HG03575 (cell line): ENCODE measurements at regions not wholly inside any gene's neighbourhood (a gene's known extent, or its start where the extent isn't known, plus 50 kb on each side); places are given as distances from the start of the nearest gene placed in this dataset.

Source experiments
- ATAC-seq: cut with Tn5 transposase; IDR thresholded peaks from one replicate; pipeline ENCODE4 v1.9.1; 2021; ENCODE audit not compliant: unreplicated experiment, insufficient number of reproducible peaks, low FRiP score; ENCODE audit errors: extremely low read depth

DNA sequence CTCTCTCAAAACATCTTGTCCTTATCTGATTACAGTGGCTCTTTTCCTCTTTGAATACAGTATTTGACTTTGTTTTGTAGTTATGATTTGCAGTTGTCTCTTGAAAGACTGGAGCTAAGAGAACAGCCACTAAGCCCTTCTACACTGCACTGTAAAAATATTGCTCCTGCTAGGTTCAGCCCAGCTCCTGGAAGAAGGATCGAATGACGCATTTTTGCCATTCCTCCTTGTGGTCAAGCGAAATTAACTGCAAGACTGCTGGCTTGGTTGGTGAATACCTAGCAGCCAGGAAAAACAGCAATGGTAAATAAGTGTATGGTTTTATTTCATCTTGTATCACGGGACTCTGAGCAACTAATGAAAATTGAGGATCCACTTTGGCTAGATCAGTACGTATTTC lies 407.8 kb upstream of the CDH2 start:
- no peak for ATAC-seq

DNA sequence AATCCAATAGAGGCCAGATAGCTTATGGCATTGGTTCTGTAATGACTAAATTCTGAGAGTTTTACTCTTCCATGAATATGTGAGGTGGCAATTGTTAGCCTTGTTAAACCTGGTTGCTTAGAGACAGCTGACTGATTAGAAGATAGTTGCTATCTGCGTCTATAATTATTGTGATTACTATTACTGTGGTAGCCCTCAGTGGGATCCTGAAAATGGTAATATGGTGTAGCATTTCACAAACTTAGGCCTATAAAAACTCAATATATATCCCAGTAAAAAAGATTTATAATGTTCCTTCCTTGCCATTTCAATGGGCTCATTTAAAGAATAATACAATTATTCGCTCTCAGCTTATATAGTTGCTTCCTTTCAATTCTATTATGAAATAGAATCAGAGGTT lies 405.8 kb upstream of the CDH2 start:
- ATAC-seq = no peak

DNA sequence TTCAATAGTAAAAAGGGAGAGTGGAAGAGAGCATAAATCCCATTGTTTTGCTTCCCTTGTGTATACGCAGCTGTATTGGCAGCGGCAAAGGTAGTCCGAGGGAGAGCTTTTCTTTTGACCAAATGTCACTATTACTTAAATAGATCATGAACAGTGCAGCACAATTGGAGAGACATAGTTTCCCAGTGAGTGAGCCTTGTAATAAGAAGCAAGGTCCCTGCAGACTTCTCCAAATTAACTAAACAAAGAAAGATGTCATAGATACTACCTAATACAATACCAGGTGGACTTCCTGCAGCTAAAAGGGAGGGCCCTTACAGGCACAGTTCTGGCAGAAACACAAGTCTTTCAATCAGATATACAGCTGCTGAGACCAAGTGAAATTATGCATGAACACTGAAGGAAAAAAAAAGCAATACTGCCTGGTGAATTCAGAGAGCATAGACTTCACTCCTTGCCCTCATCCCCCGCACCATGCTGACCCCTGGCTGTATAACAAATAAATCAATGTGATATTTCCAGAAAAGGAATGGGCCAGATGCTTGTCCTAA lies 404.7 kb upstream of the CDH2 start:
- no peak for ATAC-seq

DNA sequence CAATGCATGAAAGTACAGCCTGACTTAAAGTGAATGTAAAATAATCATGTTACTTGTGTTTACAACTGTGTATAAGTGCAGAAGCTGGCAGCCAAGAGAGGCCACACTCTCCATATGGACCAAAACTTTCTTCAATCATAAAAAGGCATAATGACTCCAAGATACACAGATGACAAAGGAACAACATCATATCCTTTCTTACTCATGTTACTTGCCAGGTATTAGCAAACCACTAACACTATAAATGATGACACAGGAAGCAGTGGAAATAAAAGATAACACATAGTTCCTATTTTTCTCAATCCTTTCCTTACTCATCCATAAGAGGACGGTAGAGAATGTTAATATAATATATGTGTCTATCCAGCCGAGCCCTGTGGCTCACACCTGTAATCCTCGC lies 400.0 kb upstream of the CDH2 start:
- no peak for ATAC-seq

DNA sequence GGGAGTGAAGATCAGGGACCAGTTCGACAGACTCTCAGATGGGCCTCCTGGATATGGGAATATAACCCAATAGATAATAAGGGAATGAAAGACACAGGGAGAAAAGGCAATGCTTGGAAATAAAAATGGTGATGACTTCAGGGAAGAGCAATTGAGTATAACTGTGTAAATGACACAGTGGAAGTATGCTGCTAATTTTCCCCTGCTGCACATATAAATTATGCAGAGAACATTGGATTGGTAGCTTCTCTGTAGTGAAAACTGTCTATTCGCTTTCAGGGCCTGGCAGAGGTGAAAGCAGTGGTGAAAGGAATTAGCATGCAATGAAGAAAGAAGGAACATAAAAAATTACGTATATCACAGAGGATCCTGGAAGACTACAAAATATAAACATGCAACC lies 398.2 kb upstream of the CDH2 start:
- no peak for ATAC-seq

DNA sequence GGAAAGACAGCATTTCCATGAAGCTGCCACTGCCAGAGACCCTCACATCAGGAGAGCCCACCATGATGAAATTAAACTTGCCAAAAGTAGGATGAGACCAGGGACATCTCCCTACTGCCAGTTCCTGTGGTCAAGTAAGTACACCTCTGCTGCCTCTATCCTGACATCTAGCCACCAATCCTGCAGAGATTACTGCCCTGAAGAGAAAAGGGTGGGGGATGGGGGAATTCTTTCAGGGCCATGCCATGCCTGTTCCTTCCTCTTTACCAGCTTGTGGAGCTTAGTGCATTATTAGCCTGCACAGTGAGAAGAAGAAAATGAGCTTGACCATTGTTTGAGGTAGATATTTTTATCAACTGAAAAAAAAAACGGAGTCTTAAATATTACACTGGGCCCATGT lies 397.2 kb upstream of the CDH2 start:
- ATAC-seq = no peak

DNA sequence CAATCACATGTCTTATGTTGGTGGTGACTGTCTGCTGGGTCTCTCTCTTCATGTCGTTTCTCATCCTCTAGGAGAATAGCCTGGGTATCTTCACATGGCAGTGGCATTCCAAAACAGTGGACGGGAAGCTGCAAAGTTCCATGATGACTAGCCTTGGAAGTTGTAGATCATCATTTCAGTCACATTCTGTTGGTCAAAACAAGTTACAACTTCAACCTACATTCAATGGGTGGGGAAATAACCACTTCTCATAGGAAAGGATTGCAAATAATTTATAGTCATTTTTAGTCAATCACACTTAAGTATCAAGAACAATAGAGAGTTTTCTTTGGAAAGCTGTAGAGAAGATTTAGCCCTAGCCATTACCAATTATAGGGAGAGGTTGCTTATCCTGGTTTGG lies 395.0 kb upstream of the CDH2 start:
- ATAC-seq = no peak

DNA sequence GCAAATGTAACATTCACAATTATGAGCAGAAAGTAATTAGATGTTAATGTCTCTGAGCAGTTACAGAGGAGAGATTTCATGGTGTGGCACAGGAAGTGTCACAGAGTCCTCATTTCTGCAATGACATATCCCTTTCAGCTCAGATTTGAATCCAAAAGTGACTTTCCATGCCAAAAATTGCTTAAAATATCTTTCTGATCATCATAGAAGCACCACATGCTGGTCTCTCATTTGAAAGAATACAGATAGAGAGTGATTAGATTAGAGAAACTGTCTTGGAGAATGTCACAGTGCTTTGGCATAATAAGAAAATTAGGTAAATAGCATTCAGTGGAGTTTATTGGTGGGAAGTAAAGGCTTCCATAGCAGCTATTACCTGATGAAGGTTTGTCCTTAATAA lies 383.4 kb upstream of the CDH2 start:
- no peak for ATAC-seq

DNA sequence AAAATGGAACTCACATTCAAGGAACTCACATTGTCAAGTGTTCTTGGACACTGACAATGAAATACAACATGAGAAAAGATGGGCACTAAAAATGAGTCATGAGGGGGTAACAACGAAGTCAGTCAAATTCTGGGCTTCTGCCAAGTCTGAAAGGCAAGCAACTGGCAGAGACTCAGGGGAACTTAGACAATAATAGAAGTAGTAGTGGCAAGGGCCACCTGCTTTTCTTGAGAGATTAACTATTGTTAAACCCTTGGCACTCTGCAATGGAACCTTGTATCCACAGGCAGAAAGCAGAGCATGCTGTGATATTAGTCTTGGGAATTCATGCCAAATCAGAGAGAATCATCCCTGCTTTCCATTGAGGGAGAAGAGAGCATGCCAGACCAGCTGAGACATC lies 382.6 kb upstream of the CDH2 start:
- no peak for ATAC-seq

DNA sequence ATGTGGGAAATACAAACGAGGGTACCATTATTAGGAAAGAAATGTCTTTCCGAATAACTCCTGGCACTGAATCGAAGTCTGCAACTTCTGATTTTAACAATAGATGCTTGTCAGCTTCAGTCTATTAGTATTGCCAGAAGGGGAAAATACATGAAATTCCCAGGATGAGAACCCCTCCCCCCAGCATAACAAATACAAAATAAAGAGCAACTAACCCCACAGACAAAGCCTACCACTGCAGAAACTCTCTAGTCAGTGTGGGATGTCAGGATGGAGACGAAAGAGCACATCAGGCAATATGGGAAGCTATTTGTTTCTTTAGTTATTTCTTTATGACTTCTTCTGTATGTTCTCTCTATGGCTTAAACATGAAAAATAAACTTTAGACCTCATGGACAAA lies 365.0 kb upstream of the CDH2 start:
- no peak for ATAC-seq

DNA sequence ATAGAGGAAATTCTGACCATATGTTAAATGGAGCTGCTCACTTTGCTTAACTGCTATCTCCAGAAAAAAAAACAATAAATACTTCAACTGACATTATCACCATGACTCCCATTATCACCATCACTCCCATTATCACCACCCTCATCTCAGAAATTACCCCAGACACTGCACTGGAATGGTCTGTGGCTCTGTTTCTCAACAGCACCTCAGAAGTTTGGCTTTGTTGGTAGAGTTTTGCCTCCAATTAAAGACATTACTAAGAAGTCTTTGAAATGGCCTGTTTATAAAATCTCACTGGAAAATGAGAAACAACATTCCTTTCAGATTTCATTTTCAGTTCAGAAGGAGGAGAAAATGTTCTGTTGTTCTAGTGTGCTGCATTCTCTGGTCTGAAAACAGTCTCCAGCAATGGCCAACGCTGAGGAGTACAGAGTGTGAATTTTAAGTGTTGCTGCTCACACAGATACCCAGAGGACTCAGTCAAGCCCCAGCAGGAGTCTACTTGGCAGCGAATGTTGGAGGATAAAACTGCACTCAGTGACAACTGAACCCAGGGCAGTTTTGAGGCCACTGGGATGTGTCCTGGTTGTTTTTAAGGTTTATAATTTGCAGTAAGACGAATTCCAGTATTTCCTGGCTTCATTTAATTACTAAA lies 364.5 kb upstream of the CDH2 start:
- ATAC-seq = no peak

DNA sequence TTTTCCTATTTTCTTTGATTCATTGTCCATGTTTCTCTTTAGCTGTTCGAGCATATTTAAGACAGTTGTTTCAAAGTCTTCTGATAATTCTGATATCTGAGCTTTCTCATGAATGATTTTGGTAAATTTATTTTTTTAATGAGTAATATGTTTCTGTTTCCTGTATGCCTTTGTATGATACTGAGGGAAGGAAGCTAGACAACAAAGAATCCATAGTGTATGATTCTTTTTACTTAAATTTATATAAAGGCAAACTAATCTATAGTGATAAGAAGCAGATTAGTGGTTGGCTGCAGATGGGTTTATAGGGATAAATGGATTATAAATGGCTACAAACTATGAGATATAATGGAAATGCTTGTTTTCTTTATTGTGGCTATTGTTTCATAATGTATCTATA lies 352.7 kb upstream of the CDH2 start:
- ATAC-seq = no peak

DNA sequence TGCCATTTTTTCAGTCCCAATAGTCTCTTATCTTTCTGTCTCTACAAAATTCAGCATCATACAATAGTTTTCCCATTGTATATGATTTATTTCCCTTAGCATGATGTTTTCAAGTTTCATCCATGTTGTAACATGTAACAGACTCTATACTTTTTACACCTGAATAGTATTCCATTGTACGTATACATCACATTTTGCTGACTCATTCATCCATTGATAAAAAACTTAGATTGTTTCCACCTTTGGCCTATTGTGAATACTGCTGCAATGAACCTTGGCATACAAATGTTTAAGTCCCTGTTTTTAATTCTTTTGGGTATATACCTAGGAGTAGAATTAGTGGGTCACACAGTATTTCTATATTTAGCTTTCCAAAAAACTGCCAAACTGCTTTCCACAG lies 349.3 kb upstream of the CDH2 start:
- no peak for ATAC-seq

DNA sequence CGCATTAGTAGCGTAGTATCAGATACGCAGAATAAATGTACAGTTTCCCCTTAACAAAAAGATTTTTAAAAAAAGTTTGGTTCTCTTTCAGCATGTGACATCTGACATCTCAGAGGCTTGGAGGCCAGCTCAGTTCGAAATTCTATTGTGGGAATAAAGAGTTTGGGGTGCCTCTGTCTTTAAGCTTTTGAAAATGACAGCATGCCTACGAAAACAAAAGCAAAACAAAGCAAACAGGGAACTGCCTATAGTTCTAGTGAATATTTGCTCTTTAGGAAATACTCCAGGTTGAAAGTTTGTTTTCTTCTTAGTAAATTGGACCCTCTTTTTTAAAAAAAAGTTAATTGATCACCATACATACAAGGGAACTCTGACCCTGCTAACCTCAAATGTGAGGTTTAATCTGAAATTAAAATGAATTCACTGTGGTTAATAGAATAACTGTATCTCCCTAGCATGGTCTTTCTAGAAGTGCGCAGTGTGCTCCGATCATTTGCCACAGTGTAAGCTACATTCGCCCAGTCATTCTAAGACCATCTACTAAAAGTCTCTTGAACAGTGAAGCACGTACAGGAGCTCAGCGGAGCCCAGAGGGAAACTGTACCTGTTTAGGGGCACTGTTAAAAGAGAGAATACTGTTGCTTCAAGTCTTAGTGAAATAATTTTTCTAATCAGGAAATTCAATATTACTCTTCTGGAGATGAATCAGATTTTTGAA lies 347.0 kb upstream of the CDH2 start:
- ATAC-seq = no peak

DNA sequence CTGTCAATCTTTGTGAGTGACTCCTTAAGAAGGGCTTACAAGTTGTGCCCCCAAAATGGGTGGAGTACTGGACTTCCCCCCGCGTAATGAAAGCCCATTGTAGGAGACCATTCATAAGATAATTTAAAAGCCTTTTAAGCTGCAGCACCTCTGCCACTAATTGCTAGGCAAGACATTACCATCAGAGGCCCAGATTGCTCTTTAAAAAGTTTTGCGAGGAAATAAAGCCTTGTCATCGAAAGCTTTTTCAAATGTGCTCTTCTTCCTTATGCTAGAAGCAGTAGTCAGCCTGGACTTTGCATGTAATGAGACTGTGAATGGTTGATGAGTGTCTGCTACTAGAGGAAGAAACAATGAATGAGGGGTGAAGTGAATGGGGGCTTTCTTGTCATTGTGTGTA lies 345.3 kb upstream of the CDH2 start:
- no peak for ATAC-seq

DNA sequence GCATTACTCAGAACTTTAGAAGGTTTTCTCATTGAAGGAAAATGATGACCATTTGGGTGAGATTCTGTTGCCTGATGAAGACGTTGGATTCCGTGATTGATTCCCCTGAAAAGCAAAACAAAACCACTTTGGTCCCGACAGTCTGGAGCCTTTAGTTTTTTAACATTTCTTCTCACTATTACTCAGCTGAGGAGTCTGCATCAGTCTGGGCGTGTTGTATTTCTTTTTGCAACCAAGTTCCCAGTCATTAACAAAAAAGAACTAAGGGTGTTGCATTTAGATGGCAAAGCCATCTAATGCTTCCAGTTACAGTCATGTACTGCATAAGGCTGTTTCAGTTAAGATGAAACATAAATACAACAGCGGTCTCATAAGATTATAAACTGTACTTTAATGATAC lies 343.1 kb upstream of the CDH2 start:
- no peak for ATAC-seq

DNA sequence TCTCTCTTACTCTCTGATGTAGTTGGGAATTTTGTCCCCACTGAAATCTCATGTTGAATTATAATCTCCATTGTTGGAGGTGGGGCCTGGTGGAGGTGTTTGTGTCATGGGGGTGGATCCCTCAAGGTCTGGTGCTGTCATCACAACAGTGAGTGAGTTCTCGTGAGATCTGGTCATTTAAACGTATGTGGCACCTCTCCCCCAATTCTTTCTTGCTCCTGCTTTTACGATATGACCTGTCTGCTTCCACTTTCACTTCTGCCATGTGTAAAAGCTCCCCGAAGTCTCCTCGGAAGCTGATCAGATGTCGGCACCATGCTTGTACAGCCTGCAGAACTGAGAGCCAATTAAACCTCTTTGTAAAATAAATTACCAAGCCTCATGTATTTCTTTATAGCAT lies 337.8 kb upstream of the CDH2 start:
- ATAC-seq = no peak

DNA sequence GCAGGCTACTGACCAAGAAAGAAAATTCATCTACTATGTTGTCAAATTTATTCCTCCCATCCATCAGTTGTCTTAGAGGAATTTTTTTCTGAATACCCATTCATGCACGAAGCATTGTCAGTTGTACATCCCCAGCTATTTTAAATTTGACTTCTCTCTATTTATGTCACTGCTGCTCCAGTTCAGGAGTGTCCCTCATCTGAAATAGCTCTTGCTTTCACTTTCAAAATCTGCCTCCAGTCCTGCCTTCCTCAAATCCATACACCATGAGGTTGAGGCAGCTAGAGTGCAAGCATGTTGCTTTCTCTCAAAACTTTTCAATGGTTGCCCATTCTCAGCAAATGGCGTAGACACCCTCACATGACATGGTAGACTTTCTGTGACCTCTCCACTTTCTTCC lies 335.4 kb upstream of the CDH2 start:
- ATAC-seq = no peak

DNA sequence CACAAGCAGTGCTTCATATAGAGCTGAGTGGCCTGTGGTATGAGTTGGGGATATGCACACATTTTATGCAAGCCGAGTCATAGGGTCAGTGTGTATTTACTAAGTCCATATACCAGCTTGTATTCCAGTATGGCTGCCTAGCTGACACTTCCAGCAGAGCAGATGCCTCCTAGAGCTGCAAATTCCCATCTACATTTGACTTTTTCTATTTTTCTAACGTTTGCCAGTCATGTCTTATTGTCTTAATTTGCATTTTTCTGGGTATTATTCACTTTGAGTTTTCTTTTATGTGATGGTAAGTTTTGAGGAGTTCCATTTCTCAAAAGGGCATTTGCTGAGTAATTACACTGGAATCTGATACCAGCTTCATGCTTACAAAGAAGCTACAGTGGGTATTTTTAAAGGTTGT lies 334.5 kb upstream of the CDH2 start:
- ATAC-seq = no peak

DNA sequence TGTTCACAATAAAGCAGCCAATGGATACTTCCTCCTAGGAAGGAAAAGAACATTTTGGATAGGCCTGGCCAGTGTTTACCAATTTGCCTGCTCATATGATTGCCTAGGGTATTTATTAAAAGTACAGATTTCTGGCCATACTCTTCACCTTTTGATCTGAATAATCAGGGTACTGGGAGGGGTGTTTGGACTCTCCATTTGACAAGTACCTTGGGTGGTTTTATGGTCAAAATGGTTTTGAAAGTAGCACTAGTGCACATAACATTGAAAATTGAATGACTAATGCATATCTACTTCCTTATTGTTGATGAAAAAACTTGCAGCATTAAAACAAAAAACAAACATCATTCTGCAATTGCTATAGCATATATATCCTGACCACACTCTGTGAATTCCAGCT lies 333.3 kb upstream of the CDH2 start:
- no peak for ATAC-seq

DNA sequence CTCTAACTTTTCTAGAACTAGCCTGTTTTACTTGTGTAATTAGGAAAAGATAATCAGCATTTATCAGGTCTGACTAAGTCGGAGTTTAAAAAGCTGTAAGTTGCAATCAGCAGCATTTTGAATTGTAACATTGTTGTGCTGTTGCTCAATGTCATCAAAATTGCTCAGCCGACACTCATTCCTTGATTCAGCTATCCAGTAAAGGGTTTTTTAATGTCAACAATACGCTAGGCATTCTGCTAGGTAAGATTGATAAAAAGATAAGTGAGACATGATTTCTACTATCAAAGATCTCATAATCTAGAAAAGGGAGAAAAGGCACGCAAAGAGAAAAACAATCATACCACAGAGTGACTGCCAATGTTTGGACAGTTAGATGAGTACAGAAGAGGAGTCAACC lies 327.1 kb upstream of the CDH2 start:
- ATAC-seq = no peak
